Psoas muscle (tissue), 7 donors: ENCODE measurements at regions not wholly inside any gene's neighbourhood (a gene's known extent, or its start where the extent isn't known, plus 50 kb on each side); places are given as distances from the start of the nearest gene placed in this dataset.
"Not testable (repeated sequence)": the region's sequence is repeated elsewhere in the genome, so short reads cannot be mapped to it uniquely, and the experiment has no call there.

Experiments
- ATAC-seq, 4 donors: fragments of 200-7000 bp; cut with Tn5 transposase; one replicate each; pipeline ENCODE4 v1.9.1; 2020; ENCODE audit warnings: moderate library complexity in 3 of 4, mild to moderate bottlenecking in 2 of 4
- DNase-seq, 2 donors: peaks; one replicate each; pipeline ENCODE4 v3.0.0-alpha.2; 2020
- H3K27ac ChIP-seq: fragments of 200-600 bp; one replicate; pipeline ENCODE4 v1.8.0; 2022
- H3K27me3 ChIP-seq, 3 donors: fragments of 200-600 bp in 1 of 3; one replicate each; pipeline versions ENCODE4 v1.6.1 to v1.8.0; 2013 to 2022; ENCODE audit warnings: low read length in 2 of 3, mild to moderate bottlenecking in 2 of 3, moderate library complexity in 1 of 3; ENCODE audit not compliant: insufficient read depth in 3 of 3
- H3K36me3 ChIP-seq, 2 donors: fragments of 200-600 bp in 1 of 2; one replicate each; pipeline versions ENCODE4 v1.6.1 to v1.8.0; 2013 to 2022; ENCODE audit warnings: low read depth in 1 of 2, mild to moderate bottlenecking in 1 of 2, moderate library complexity in 1 of 2; ENCODE audit not compliant: insufficient read depth in 1 of 2
- H3K4me1 ChIP-seq: fragments of 200-600 bp; one replicate; pipeline ENCODE4 v1.8.0; 2022
- H3K4me3 ChIP-seq: fragments of 200-600 bp; one replicate; pipeline ENCODE4 v1.8.0; 2022; ENCODE audit warnings: mild to moderate bottlenecking
- H3K9me3 ChIP-seq: fragments of 200-600 bp; one replicate; pipeline ENCODE4 v1.8.0; 2022
- CTCF ChIP-seq: fragments of 200-600 bp; IDR thresholded peaks from one replicate; pipeline ENCODE4 v1.8.0; 2022; ENCODE audit warnings: antibody characterized with exemption
- WGBS, 3 donors: extraction: QIAGEN DNeasy Blood & Tissue Kit; methylation state at CpG; one replicate each; pipeline versions ENCODE4 v1.1.6 to v1.1.7; 2013; 5-methylcytosine and 5-hydroxymethylcytosine counted together
- intact Hi-C, 2 donors: fragments of 100-400 bp; cut with DNase I; formaldehyde crosslinking; loops; one replicate each; pipeline versions ENCODE4 v1.11.0 to v1.14.2; 2022
- donor health status: healthy with polysubstance abuse.
- donor health status: DM: no; HTN: no; CAD: no; lungs with moderate emphysema.
- donor health status: Bipolar disorder and iron deficiency.
- donor health status: healthy.
- donor health status: DM: yes; HTN: yes; CAD: no.
- donor health status: DM: no; HTN: no; CAD: no.
- donor health status: DM: yes; HTN: yes; CAD: no.

- Histone ChIP-seq H3K27me3 (no peaks in the 10 kb centered on the region), H3K36me3 (no peaks in the 10 kb centered on the region), H3K4me1 (no peaks in the 10 kb centered on the region), H3K27ac (no peak overlapping the region), H3K4me3 (no peak overlapping the region), H3K9me3 (no peaks in the 10 kb centered on the region)
- intact Hi-C loops: no loop called here
- DNase-seq (no peak), ATAC-seq (no peak)
- WGBS, 3 donors: 25 to 38% (median 28%) methylated on average over 1 of the region's 1 CpG
- TF ChIP-seq CTCF: no peak
Observed at GRCh38 chr3:174483254-174483653, 375.9 kb upstream of the NAALADL2 start.

GRCh38 chr3:174483856-174484255, 375.3 kb upstream of the NAALADL2 start:
- H3K9me3 ChIP-seq, ATAC-seq, H3K27me3 ChIP-seq, H3K36me3 ChIP-seq, H3K27ac ChIP-seq, H3K4me3 ChIP-seq, intact Hi-C loops, H3K4me1 ChIP-seq, DNase-seq: not testable (repeated sequence)
- WGBS, 3 donors: 71 to 80% (median 78%) methylated on average over 5 to 6 of the region's 7 CpGs

- WGBS, 3 donors: 60 to 68% (median 66%) methylated on average over 2 of the region's 2 CpGs
- ATAC-seq: no peak
- no peak for TF ChIP-seq CTCF
- H3K9me3 ChIP-seq: peaks cover 7% of the 10 kb centered on the region
- H3K27me3 ChIP-seq: no peaks in the 10 kb centered on the region
- intact Hi-C loops: no loop called here
- peaks cover 3% of the 10 kb centered on the region for H3K4me1 ChIP-seq
- no peak for DNase-seq
- H3K27ac ChIP-seq: no peak overlapping the region
- no peak overlapping the region for H3K4me3 ChIP-seq
- H3K36me3 ChIP-seq: no peaks in the 10 kb centered on the region
Observed at GRCh38 chr3:174488527-174488926, 370.6 kb upstream of the NAALADL2 start.

GRCh38 chr3:174495311-174495710, 363.8 kb upstream of the NAALADL2 start:
- DNase-seq (no peak), ATAC-seq (no peak)
- Histone ChIP-seq H3K27ac (no peak overlapping the region), H3K36me3 (no peaks in the 10 kb centered on the region), H3K27me3 (no peaks in the 10 kb centered on the region), H3K4me3 (no peak overlapping the region), H3K4me1 (peaks cover 3% of the 10 kb centered on the region), H3K9me3 (peaks cover under 1% of the 10 kb centered on the region)
- 28 to 49% (median 29%) methylated on average over 4 of the region's 4 CpGs for WGBS, 3 donors
- intact Hi-C loops: no loop called here
- TF ChIP-seq CTCF: no peak

GRCh38 chr3:174495928-174496327, 363.2 kb upstream of the NAALADL2 start:
- intact Hi-C loops: no loop called here
- H3K36me3 ChIP-seq: no peaks in the 10 kb centered on the region
- H3K4me3 ChIP-seq: no peak overlapping the region
- TF ChIP-seq CTCF: no peak
- peaks cover 3% of the 10 kb centered on the region for H3K4me1 ChIP-seq
- no peak for ATAC-seq
- DNase-seq: no peak
- 58 to 77% (median 69%) methylated on average over 1 of the region's 1 CpG for WGBS, 3 donors
- H3K27me3 ChIP-seq: no peaks in the 10 kb centered on the region
- no peak overlapping the region for H3K27ac ChIP-seq
- no peaks in the 10 kb centered on the region for H3K9me3 ChIP-seq
